ENCODE measurements at regions not wholly inside any gene's neighbourhood (a gene's known extent, or its start where the extent isn't known, plus 50 kb on each side); places are given as distances from the start of the nearest gene placed in this dataset.

DNA sequence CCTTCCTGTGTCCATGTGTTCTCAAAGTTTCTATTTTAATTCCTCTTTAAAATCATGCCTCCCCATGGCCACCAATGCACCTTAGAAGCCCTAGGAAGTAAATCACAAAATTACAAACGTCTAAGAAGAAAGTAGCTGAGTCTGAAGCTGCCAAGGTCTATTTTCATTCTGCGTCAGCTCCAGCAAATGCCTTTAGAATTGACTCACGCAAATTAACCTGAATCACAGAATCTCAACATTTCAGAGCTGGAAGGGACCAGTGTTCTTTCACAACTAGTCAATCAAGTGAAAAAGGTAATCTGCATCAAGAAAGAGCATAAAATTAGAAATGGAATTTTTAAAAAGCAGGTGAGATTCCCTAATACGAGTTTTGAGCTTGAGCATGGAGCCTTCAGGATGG, 1017.6 kb downstream of the SORCS3 start:
- DNase-seq (ENCODE audit: low read depth, low spot score) (no peak), FAIRE-seq (no peak)
- Histone ChIP-seq H3K4me3 (replicated peaks in 1 of 3; ENCODE audit: insufficient read depth in 1 of 3, low read depth in 1 of 3, low read length in 3 of 3) (no peak overlapping the region), H3K9me1 (replicated peaks; ENCODE audit: control insufficient read depth, extremely low read depth, insufficient read depth, low read length) (no peaks in the 10 kb centered on the region), H3K9ac (replicated peaks; ENCODE audit: extremely low read depth, insufficient read depth, low read length) (no peak overlapping the region), H3K4me1 (ENCODE audit: control insufficient read depth, extremely low read depth, insufficient read depth, low read length) (no peaks in the 10 kb centered on the region), H4K20me1 (replicated peaks; ENCODE audit: control insufficient read depth, extremely low read depth, insufficient read depth, low read length) (no peaks in the 10 kb centered on the region), H3K4me2 (ENCODE audit: insufficient read depth, low read length) (no peak overlapping the region), H3K27ac (ENCODE audit: insufficient read depth, low read depth, low read length) (no peak overlapping the region), H3K27me3 (ENCODE audit: control insufficient read depth in 2 of 2, insufficient read depth in 2 of 2, low read length in 2 of 2) (no peaks in the 10 kb centered on the region), H2AFZ (ENCODE audit: low read depth, low read length) (no peak overlapping the region), H3K36me3 (ENCODE audit: control insufficient read depth in 2 of 2, extremely low read depth in 1 of 2, insufficient read depth in 2 of 2, low read length in 2 of 2) (no peaks in the 10 kb centered on the region), H3K79me2 (ENCODE audit: control insufficient read depth, insufficient read depth, low read length) (no peaks in the 10 kb centered on the region), H3K9me3 (replicated peaks; ENCODE audit: control insufficient read depth, insufficient read depth, low read length) (no peaks in the 10 kb centered on the region)
- TF ChIP-seq POLR2AphosphoS5 (IDR thresholded peaks at IDR 0.05; ENCODE audit: insufficient read depth, low read depth, low read length) (no peak), GATA2 (IDR thresholded peaks at IDR 0.05; ENCODE audit: insufficient read depth, insufficient read length, low read depth, low read length) (no peak), JUN (IDR thresholded peaks at IDR 0.05; ENCODE audit: borderline replicate concordance, insufficient read depth, insufficient read length, low read depth) (no peak), FOS (IDR thresholded peaks at IDR 0.05; ENCODE audit: borderline replicate concordance, insufficient read depth, low read length) (no peak)
- TF ChIP-seq, protein P1, sequence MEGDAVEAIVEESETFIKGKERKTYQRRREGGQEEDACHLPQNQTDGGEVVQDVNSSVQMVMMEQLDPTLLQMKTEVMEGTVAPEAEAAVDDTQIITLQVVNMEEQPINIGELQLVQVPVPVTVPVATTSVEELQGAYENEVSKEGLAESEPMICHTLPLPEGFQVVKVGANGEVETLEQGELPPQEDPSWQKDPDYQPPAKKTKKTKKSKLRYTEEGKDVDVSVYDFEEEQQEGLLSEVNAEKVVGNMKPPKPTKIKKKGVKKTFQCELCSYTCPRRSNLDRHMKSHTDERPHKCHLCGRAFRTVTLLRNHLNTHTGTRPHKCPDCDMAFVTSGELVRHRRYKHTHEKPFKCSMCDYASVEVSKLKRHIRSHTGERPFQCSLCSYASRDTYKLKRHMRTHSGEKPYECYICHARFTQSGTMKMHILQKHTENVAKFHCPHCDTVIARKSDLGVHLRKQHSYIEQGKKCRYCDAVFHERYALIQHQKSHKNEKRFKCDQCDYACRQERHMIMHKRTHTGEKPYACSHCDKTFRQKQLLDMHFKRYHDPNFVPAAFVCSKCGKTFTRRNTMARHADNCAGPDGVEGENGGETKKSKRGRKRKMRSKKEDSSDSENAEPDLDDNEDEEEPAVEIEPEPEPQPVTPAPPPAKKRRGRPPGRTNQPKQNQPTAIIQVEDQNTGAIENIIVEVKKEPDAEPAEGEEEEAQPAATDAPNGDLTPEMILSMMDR (IDR thresholded peaks at IDR 0.05; ENCODE audit: extremely low read depth in 1 of 2, insufficient read depth in 1 of 2, low read depth in 1 of 2, low read length in 2 of 2) = no peak
- TF ChIP-seq, protein P2, sequence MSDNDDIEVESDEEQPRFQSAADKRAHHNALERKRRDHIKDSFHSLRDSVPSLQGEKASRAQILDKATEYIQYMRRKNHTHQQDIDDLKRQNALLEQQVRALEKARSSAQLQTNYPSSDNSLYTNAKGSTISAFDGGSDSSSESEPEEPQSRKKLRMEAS (IDR thresholded peaks at IDR 0.05; ENCODE audit: insufficient read depth, insufficient read length) = no peak
- no TSS peak for BruUV-seq (replicated peaks)
- intact Hi-C loops (cut with micrococcal nuclease) = no loop called here
- dilution Hi-C loops (cut with MboI; ENCODE audit: extremely low pct_ligation_motif_present, low sequenced_read_pairs) = no loop called here
- CTCF ChIA-PET = no interaction called here
- POLR2A ChIA-PET = no interaction called here

DNA sequence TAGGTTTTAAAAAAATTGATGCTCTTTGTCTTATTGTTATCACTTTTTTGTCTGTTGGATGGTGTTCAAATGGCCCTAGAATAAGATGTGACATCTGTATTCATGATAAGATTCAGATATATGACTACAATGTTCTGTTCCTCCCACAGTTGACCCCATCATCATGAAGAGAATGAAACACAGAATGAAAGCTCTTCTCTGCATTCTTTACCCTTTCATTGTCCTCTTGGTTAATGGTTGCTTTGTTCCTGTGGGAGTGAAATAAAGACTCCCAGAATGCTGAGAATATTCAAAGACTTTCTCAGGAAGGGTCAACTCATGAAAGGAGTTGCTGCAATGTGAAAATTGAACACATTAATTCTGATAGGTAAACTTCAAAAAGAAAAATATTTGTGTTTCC, 1015.8 kb downstream of the SORCS3 start:
- H3K9ac ChIP-seq (replicated peaks; ENCODE audit: extremely low read depth, insufficient read depth, low read length) = no peak overlapping the region
- ChIA-PET CTCF (no interaction called here), POLR2A (no interaction called here)
- H3K36me3 ChIP-seq (ENCODE audit: control insufficient read depth in 2 of 2, extremely low read depth in 1 of 2, insufficient read depth in 2 of 2, low read length in 2 of 2) = no peaks in the 10 kb centered on the region
- DNase-seq (ENCODE audit: low read depth, low spot score) (no peak), FAIRE-seq (no peak)
- no peaks in the 10 kb centered on the region for H3K79me2 ChIP-seq (ENCODE audit: control insufficient read depth, insufficient read depth, low read length)
- no peak overlapping the region for H3K4me2 ChIP-seq (ENCODE audit: insufficient read depth, low read length)
- no TSS peak for BruUV-seq (replicated peaks)
- H3K9me1 ChIP-seq (replicated peaks; ENCODE audit: control insufficient read depth, extremely low read depth, insufficient read depth, low read length) = no peaks in the 10 kb centered on the region
- TF ChIP-seq FOS (IDR thresholded peaks at IDR 0.05; ENCODE audit: borderline replicate concordance, insufficient read depth, low read length) (no peak), GATA2 (IDR thresholded peaks at IDR 0.05; ENCODE audit: insufficient read depth, insufficient read length, low read depth, low read length) (no peak), POLR2A (IDR thresholded peaks at IDR 0.05; ENCODE audit: low read depth, low read length) (no peak), EZH2 (IDR thresholded peaks at IDR 0.05; ENCODE audit: borderline replicate concordance, low read depth, low read length, severe bottlenecking) (no peak), MYC (IDR thresholded peaks at IDR 0.05; ENCODE audit: low read depth, low read length) (no peak), JUN (IDR thresholded peaks at IDR 0.05; ENCODE audit: borderline replicate concordance, insufficient read depth, insufficient read length, low read depth) (no peak), POLR2AphosphoS5 (IDR thresholded peaks at IDR 0.05; ENCODE audit: insufficient read depth, low read depth, low read length) (no peak)
- TF ChIP-seq, protein P2 (IDR thresholded peaks at IDR 0.05; ENCODE audit: insufficient read depth, insufficient read length) = no peak
- TF ChIP-seq, protein P1 (IDR thresholded peaks at IDR 0.05; ENCODE audit: extremely low read depth in 1 of 2, insufficient read depth in 1 of 2, low read depth in 1 of 2, low read length in 2 of 2) = no peak
- H3K27me3 ChIP-seq (ENCODE audit: control insufficient read depth in 2 of 2, insufficient read depth in 2 of 2, low read length in 2 of 2) = no peaks in the 10 kb centered on the region
- no peak overlapping the region for H3K4me3 ChIP-seq (replicated peaks in 1 of 3; ENCODE audit: insufficient read depth in 1 of 3, low read depth in 1 of 3, low read length in 3 of 3)
- dilution Hi-C loops (cut with MboI; ENCODE audit: extremely low pct_ligation_motif_present, low sequenced_read_pairs) (no loop called here), intact Hi-C loops (cut with micrococcal nuclease) (no loop called here)
- H3K4me1 ChIP-seq (ENCODE audit: control insufficient read depth, extremely low read depth, insufficient read depth, low read length) = no peaks in the 10 kb centered on the region
- no peaks in the 10 kb centered on the region for H3K9me3 ChIP-seq (replicated peaks; ENCODE audit: control insufficient read depth, insufficient read depth, low read length)
- no peak overlapping the region for H3K27ac ChIP-seq (ENCODE audit: insufficient read depth, low read depth, low read length)
- H4K20me1 ChIP-seq (replicated peaks; ENCODE audit: control insufficient read depth, extremely low read depth, insufficient read depth, low read length) = no peaks in the 10 kb centered on the region
- no peak overlapping the region for H2AFZ ChIP-seq (ENCODE audit: low read depth, low read length)

Measured in endothelial cell of umbilical vein (primary cell).